ENCODE measurements at regions not wholly inside any gene's neighbourhood (a gene's known extent, or its start where the extent isn't known, plus 50 kb on each side); places are given as distances from the start of the nearest gene placed in this dataset.

DNA sequence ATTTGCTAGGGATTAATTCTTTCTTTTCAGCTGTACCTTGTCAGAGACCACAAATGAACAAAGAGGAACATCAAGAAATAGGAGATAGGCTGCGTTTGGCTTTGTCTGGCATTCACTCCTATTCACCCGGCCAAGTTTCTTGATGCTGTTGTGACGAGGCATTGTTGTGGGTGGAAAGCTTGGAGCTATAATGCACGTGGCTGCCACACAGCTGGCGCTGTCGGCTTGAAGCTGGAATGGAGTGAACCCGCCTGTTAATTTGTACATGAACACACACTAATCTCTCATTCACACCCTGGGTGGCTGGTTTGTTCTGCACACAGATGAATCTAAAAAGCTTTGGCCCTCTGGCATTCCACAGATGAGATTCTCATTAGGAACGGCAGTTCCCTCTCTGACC, 274.9 kb upstream of the GYPC start:
- no peak for DNase-seq (ENCODE audit: low read depth)

DNA sequence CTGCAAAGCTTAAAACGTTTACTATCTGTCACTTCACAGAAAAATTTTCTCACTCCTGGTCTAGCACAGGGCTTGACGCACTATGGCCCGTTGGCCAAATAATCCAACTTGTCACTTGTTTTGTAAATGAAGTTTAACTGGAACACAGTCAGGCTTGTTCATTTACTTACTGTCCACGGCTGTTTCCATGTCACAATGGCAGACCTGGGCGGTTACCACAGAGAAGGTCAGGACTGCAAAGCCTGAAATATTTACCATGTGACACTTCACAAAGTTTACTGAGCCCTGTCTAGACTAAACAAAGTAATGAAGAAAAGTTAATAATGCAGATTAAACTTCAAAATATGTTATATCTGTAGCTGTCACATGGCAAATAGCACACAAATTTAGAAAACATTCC, 273.0 kb upstream of the GYPC start:
- DNase-seq (ENCODE audit: low read depth), result no peak

DNA sequence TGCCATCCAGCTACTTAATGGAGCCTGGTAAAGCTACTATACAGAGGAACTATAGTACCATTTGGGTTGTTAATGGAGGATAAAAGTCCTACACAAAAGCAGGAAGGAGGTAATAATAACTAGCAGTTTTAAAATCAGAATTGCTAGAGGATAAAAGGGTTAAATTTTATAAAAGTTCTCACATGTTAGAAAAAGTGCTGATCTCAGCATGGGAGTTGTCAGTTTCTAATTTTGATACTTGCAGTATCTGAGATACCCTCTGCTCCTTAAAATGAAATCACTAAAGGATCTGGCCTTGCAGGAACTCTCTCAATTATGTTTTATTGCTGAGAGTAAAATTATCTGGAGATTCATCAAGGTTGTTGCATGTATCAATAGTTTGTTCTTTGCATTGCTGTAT, 272.2 kb upstream of the GYPC start:
- no peak for DNase-seq (ENCODE audit: low read depth)

DNA sequence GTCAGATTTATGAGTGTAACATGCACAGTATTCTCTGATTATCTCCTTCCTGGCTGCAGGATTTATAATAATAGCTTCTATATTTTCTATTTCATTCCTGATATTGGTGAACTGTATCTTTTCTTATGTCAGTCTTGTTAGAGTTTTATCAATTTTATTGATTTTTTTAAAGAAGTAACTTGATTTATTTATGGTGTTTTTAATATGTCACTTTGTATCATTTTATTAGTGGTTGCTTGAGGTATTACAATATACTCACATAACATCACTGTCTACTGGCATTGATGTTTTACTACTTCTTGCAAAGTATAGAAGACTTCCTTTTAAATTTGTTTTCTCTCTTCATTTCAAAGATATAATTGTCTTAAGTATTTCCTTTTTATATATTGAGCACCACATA, 270.5 kb upstream of the GYPC start:
- no peak for DNase-seq (ENCODE audit: low read depth)

DNA sequence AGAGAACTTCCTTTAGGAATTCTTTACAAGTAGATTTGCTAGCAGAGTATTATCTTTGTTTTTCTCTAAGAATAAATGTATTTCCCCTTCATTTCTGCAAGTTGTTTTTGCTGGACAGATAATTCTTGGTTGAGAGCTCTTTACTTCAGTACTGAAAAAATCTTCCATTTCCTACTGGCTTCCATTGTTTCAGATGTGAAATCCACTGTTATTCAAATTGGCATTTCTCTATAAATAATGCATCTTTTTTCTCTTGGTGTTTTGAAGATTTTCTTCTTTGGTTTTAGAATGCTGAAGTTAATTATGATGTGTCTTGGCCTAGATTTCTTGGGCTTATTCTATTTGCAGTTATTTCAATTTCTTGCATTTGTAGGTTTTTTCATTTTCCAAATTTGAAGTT, 270.0 kb upstream of the GYPC start:
- DNase-seq (ENCODE audit: low read depth), result no peak

DNA sequence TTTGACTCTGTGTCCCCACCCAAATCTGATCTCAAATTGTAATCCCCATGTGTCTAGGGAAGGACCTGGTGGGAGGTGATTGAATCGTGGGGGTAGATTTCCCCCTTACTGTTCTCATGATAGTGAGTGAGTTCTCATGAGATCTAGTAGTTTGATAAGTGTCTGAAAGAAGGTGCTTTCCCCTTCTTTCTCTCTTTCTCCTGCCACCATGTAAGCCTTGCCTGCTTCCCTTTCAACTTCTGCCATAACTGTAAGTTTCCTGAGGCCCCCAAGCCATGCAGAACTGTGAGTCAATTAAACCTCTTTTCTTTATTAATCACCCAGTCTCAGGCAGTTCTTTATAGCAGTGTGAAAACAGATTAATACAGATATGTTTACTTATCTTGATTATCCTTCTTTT, 266.5 kb upstream of the GYPC start:
- DNase-seq (ENCODE audit: low read depth), result no peak

DNA sequence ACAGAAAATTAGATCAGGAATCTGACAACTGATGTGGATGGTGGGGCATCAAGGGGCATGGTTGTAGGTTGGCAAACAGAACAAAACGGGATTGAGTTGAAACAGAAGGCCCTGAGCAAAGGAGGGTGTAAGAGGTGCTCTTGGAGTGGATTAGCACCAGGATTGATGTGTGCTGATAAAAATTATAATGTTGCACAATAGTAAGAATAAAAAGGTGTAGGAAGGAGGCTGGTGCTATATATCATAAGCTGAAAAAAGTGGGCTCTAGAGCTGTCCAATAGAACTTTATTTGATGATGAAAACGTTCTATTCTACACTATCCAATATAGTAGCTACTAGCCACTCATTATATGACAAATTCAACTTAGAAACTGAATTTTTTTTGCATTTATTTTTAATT, 263.1 kb upstream of the GYPC start:
- no peak for DNase-seq (ENCODE audit: low read depth)

DNA sequence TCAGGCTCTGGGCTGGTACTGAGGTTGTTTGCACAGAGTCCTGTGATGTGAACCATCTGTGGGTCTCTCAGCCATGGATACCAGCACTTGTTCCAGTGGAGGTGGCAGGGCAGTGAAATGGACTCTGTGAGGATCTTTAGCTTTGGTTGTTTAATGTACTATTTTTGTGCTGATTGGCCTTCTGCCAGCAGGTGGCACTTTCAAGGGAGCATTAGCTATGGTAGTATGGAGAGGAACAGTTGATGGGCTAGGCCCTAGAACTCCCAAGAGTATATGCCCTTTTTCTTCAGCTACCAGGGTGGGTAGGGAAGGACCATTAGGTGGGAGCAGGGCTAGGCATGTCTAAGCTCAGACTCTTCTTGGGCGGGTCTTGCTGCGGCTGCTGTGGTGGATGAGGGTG, 257.0 kb upstream of the GYPC start:
- DNase-seq (ENCODE audit: low read depth), result peak; percentile 2

DNA sequence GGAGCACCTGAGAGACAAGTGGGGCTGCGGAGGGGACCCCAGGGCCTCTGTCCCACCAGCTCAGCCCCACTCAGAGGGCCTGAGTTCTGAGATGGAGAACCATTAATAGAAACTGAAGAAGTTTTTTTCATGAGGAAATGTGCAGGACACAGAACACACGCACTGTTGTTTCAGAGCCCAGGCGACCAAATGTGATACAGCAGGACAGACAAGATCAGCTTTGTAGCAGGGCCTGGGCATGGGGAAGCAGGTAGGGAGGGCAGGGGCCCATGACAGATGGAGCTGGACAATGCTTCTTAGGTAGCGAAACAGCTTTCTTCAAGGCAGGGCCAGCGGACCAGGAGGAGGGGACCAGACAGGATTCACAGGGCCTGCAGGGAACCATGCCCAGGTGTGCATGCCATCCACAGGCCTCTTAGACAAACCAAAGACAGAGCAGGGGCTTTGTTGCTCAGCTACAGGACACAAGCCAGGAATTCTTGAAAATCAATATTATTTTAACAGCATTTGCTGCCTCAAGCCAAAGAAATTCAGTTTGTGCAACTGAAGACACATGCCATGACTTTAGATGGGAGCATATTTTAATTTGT, 252.8 kb upstream of the GYPC start:
- DNase-seq (ENCODE audit: low read depth), result no peak

DNA sequence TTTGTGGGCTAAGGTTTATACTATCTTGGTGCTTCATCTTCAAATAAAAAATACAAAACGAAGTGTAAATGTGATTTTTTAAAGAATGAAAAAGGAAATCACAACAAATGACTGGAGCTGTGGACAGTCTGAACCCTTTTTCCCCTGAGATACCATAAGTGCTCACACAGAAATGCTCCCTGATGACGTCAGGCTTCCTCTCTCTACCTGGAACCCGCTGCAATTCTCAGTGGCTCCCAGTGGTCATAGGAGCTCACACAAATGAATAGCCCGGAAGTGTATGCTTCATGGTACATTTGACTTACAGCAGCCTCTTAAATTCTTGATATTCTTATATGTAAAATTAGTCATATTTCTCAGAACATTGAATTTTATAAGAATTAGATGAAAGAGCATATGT, 249.7 kb upstream of the GYPC start:
- DNase-seq (ENCODE audit: low read depth), result no peak

DNA sequence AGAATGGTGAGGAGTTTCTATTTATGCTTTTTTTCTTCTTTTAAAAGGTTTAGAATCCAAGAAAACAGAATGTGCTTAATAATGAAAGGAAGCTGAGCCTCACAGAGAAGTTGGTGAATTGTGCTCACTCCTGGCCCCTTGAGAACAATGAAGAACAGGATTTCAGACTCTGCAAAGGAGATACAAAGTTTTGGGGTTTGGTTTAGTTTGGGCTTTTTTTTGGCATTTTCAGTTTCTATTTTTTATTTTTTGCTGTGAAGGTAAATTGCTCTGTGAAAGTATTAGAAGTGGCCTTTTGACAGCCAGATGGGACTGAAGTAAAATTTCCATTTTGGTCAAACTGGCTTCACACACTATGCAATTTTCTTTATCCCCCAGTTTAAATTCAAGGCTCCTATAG, 247.3 kb upstream of the GYPC start:
- DNase-seq (ENCODE audit: low read depth), result no peak

DNA sequence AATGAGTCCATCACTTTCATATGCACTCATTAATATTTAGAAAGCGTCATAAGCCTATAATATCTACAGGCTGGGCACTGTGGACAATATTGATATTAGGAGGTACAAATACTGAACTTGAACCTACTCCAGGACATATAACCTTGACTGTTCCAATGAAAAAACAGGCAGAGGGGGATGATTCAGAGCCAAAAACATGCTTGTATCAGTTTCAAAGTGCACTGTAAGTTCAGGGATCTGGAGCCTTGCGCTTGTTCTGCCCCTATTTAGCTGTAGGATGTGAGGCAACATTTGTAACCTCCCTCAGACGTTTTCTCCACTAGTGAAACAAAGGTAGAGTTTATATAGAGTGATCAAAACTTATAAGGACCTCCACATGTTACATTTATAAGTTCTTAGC, 246.1 kb upstream of the GYPC start:
- no peak for DNase-seq (ENCODE audit: low read depth)

DNA sequence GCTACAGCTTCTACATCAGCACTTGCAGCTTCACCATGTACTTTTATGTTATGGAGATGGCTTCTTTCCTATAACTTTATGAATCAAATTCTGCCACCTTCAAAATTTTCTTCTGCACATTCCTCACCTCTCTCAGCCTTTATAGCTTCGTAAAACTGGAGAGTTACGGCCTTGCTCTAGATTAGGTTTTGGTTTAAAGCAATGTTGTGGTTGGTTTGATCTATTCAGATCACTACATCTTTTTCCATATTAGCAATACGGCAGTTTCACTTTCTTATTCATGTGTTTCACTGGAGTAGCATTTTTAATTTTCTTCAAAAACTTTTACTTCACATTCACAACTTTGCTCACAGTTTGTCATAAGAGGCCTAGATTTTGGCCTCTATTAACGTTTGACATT, 242.9 kb upstream of the GYPC start:
- no peak for DNase-seq (ENCODE audit: low read depth)

DNA sequence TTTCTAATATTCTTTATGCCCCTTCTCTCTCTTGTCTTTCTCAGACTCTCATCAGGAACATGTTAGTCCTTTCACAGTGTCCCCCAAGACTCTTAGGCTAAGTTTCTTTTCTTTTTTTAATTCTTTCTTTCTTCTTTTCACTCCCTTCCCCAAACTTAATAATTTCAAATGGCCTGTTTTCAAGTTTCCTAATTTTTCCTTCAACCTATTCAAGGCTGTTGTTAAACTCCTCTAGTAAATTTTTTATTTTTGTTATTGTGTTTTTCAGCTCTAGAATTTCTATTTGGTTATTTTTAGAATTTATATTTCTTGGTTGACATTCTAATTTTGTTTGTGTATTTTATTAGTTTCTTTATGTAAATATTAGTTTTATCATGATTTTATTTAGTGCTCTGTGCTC, 236.6 kb upstream of the GYPC start:
- DNase-seq (ENCODE audit: low read depth), result no peak

DNA sequence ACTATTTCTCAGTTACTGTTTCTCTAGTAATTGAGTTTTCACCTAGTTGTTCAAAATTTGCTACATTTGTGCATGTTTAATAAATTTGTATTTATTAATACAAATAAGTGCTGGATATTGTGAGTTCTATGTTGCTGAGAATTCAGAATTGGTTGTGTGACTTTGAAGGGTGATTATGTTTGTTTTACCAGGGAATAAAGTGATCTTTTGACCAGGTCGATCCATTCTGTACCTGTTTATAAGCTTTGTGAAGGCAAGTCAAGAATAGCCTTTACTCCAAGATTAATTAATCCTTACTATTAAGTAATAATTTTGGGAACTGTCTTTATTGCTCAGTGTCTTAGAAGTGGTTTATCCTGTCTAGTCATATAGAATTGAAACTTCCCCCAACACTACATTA, 230.0 kb upstream of the GYPC start:
- DNase-seq (ENCODE audit: low read depth), result no peak

DNA sequence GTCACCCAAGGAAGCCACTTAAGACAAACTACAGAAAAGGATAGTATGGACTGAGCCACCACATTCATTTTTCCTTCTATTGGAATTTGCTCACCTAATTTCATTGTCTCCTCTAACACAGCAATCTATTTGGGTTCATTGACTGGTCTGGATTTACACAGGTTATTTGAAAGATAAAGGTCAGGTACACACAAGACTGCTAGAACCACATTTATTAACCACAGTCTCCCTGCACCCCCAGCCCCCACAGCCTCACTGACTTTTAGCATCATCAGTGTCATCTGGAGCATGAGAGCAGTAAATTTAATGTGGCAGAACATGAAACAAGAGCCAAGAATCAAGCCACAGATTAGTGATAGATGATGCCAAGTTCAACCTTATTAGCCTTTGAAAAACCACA, 226.9 kb upstream of the GYPC start:
- no peak for DNase-seq (ENCODE audit: low read depth)

DNA sequence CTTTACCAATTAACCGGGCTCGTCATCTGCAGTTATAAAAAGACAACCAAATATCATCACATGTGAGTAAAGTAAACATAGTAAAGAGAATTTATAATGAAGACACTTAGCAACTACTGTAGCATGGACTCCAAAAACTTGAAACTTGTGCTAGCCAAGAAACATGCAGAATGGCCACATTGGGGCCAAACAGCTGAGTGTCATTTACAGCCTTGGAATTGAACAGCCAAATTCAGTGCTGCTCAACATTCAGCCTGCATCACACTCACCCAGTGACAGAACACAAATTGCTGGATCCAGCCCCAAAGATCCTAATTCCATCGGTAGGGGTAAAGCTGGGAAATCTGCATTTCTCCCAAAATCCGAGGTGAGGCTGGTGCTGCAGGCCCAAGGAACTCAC, 224.8 kb upstream of the GYPC start:
- no peak for DNase-seq (ENCODE audit: low read depth)

DNA sequence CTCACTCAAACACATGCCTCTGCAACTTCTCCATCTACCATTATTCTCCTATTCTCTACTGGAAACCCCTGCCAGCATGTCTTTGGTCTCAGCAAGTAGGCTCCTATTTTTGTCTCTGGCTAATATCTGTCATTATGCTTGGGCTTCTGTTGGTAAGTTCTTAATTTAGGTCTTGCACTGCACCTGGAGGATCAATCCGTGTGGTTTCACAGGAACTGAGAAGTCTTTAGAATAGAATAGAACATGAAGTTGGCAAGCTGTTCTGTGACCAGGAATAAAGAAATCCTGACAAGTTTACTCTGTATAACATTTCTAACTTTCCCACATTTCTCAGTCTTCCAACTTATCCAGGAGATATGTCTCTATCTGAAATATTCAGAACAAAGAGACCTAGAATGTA, 219.5 kb upstream of the GYPC start:
- no peak for DNase-seq (ENCODE audit: low read depth)

DNA sequence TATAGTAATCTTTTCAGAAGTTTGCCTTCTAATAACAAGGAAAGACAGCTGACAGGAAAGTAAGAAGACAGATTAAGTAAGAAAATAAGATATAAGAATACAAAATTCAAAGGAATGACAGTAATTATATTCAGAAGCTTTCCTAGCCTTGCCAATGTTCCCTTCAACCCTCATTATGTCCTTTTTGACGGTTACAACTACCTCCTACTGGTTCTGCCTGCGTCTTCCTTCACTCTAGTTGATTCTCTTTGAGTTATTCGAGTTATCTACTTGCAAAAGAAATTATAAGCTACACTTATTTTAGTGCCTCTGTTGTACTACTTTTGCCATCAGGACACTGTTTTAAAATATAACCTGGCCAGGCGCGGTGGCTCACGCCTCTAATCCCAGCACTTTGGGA, 218.9 kb upstream of the GYPC start:
- DNase-seq (ENCODE audit: low read depth), result no peak

DNA sequence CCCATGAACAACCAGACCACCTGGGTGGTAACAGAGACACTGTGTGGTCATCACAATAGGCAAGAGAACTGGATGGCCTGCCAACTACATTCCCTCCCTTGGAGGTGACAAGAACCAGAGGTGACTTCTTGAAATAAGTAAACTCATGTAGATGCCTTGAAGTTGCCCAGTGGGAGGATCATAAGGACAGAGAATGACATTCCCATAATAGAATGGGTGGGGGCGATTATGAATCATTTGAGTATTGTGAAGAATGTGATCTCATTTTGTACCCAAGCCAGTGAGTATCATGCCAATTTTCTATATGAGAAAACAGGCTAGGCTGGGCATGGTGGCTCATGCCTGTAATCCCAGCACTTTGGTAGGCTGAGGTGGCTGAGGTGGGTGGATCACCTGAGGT, 211.4 kb upstream of the GYPC start:
- no peak for DNase-seq (ENCODE audit: low read depth)

DNA sequence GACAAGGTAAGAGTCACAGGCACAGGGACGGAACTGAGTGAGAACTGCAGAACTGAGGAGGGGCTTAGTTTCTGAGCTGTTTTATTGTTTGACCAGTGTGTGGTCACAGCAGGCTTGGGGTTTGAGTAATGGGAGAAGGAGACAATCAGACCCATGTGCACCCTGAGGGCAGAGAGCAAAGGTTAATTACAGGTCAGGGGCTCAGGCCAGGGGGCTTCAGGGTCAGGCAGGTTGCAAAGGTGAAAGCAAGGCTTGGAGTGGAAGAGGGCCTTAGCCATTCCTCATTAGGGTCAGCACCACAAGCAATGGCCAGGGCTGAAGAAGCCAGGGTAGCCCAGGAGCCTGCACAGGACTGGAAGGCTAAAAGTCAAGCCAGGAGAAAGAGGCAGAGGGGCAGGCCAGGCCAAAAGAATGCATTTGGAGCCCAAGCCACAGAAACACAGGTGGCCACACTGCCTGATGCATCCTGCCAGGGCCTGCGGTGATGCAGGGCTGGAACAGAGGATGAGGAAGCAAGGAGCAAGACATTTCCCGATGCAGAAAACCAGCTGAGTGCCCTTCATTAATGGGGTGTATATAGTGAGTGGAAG, 209.8 kb upstream of the GYPC start:
- no peak for DNase-seq (ENCODE audit: low read depth)

DNA sequence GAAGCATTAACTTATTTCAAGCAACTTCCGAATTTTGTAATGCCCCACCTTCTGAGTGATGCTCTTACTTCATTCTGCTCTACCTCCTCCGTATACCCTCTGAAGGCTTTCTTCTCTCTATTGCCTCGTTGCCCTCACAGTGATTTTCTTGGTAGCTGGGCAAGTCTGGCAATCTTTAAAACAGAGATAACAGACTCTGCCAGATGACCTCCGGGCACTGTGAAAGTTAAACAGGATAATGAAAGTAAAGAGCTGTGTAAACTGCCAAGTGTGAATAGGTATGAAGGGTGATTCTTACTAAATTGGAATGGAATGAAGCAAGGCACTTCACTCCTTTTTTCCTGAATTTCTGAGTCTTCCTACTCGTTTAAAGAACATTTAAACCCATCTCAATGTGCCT, 207.3 kb upstream of the GYPC start:
- no peak for DNase-seq (ENCODE audit: low read depth)

DNA sequence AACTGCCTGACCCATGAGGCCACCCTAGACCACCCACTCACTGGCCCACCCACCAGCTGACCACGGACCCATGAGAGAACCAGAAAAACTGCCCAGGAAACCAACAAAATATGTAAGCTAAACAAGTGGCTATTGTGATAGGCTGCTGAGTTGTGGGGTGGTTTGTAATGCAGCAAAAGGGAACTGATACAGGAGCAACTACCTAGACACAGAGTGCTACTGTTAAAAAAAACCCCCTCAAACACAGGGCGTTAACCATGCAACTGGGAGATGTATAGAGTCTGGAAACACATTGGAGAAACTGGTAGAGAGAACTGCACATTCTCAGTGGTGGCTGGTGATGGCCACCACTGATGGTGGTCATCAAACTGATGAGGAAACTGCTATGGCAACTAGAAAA, 206.3 kb upstream of the GYPC start:
- no peak for DNase-seq (ENCODE audit: low read depth)

Data from HT1080 (cell line).